Stimulated activated CD8-positive, alpha-beta memory T cell treated with anti-CD3 and anti-CD28 coated beads, Interleukin-2, amount 100 ng/mL, for 1 hour (primary cell): ENCODE measurements at regions not wholly inside any gene's neighbourhood (a gene's known extent, or its start where the extent isn't known, plus 50 kb on each side); places are given as distances from the start of the nearest gene placed in this dataset.

Experiments
- DNase-seq, 2 donors: peaks; one replicate each; pipeline ENCODE4 v3.0.0-alpha.2; 2020; ENCODE audit warnings: low read depth in 2 of 2

GRCh38 chr18:78150590-78150989, 829.0 kb upstream of the SALL3 start:
- DNase-seq, result no peak

GRCh38 chr18:78151234-78151633, 828.4 kb upstream of the SALL3 start:
- no peak for DNase-seq

GRCh38 chr18:78151948-78152725, 827.5 kb upstream of the SALL3 start:
- DNase-seq, result no peak

GRCh38 chr18:78153362-78153761, 826.3 kb upstream of the SALL3 start:
- no peak for DNase-seq

GRCh38 chr18:78154444-78154843, 825.2 kb upstream of the SALL3 start:
- DNase-seq, result no peak

- DNase-seq, result no peak
Observed at GRCh38 chr18:78154853-78155252, 824.8 kb upstream of the SALL3 start.

GRCh38 chr18:78156466-78156865, 823.2 kb upstream of the SALL3 start:
- no peak for DNase-seq

GRCh38 chr18:78158943-78159342, 820.7 kb upstream of the SALL3 start:
- DNase-seq, result no peak

- DNase-seq, result no peak
Observed at GRCh38 chr18:78159397-78159796, 820.2 kb upstream of the SALL3 start.

GRCh38 chr18:78160961-78161656, 818.5 kb upstream of the SALL3 start:
- no peak for DNase-seq

- DNase-seq, result no peak
Observed at GRCh38 chr18:78165525-78165924, 814.1 kb upstream of the SALL3 start.

- DNase-seq, result no peak
Observed at GRCh38 chr18:78168526-78168925, 811.1 kb upstream of the SALL3 start.

GRCh38 chr18:78169174-78169864, 810.3 kb upstream of the SALL3 start:
- no peak for DNase-seq

- no peak for DNase-seq
Observed at GRCh38 chr18:78171954-78172353, 807.7 kb upstream of the SALL3 start.

- DNase-seq, result no peak
Observed at GRCh38 chr18:78174737-78175136, 804.9 kb upstream of the SALL3 start.

- no peak for DNase-seq
Observed at GRCh38 chr18:78178812-78179211, 800.8 kb upstream of the SALL3 start.

GRCh38 chr18:78180741-78181140, 798.9 kb upstream of the SALL3 start:
- DNase-seq, result no peak

- no peak for DNase-seq
Observed at GRCh38 chr18:78183815-78184214, 795.8 kb upstream of the SALL3 start.

GRCh38 chr18:78191276-78191675, 788.3 kb upstream of the SALL3 start:
- no peak for DNase-seq

GRCh38 chr18:78192054-78192453, 787.6 kb upstream of the SALL3 start:
- no peak for DNase-seq

- DNase-seq, result no peak
Observed at GRCh38 chr18:78196280-78196679, 783.3 kb upstream of the SALL3 start.

- DNase-seq, result no peak
Observed at GRCh38 chr18:78199002-78199401, 780.6 kb upstream of the SALL3 start.

- DNase-seq, result no peak
Observed at GRCh38 chr18:78199611-78200010, 780.0 kb upstream of the SALL3 start.
